HG03196 (cell line): ENCODE measurements at regions not wholly inside any gene's neighbourhood (a gene's known extent, or its start where the extent isn't known, plus 50 kb on each side); places are given as distances from the start of the nearest gene placed in this dataset.
"Not testable (repeated sequence)": the region's sequence is repeated elsewhere in the genome, so short reads cannot be mapped to it uniquely, and the experiment has no call there.

Source experiments
- ATAC-seq: cut with Tn5 transposase; IDR thresholded peaks from one replicate; pipeline ENCODE4 v1.9.1; 2021; ENCODE audit not compliant: unreplicated experiment

GRCh38 chr16:33913601-33914000, 454.2 kb downstream of the TP53TG3F start:
- ATAC-seq = not testable (repeated sequence)

- ATAC-seq = not testable (repeated sequence)
Measured at GRCh38 chr16:33920761-33921545, 461.5 kb downstream of the TP53TG3F start.

GRCh38 chr16:33922914-33923313, 463.5 kb downstream of the TP53TG3F start:
- not testable (repeated sequence) for ATAC-seq

GRCh38 chr16:33928026-33928425, 468.6 kb downstream of the TP53TG3F start:
- ATAC-seq = not testable (repeated sequence)

GRCh38 chr16:33932191-33932590, 472.8 kb downstream of the TP53TG3F start:
- not testable (repeated sequence) for ATAC-seq

- not testable (repeated sequence) for ATAC-seq
Measured at GRCh38 chr16:33933039-33933438, 473.6 kb downstream of the TP53TG3F start.

GRCh38 chr16:33935766-33936165, 476.4 kb downstream of the TP53TG3F start:
- ATAC-seq = not testable (repeated sequence)

GRCh38 chr16:33938097-33938496, 478.7 kb downstream of the TP53TG3F start:
- not testable (repeated sequence) for ATAC-seq

- ATAC-seq = not testable (repeated sequence)
Measured at GRCh38 chr16:33961536-33961935, 502.1 kb downstream of the TP53TG3F start.

- ATAC-seq = not testable (repeated sequence)
Measured at GRCh38 chr16:33965534-33965933, 506.1 kb downstream of the TP53TG3F start.

- ATAC-seq = not testable (repeated sequence)
Measured at GRCh38 chr16:33966855-33967254, 507.4 kb downstream of the TP53TG3F start.

- not testable (repeated sequence) for ATAC-seq
Measured at GRCh38 chr16:33974557-33974956, 515.1 kb downstream of the TP53TG3F start.

- not testable (repeated sequence) for ATAC-seq
Measured at GRCh38 chr16:33975744-33976143, 516.3 kb downstream of the TP53TG3F start.

GRCh38 chr16:33976521-33976920, 517.1 kb downstream of the TP53TG3F start:
- not testable (repeated sequence) for ATAC-seq

- ATAC-seq = not testable (repeated sequence)
Measured at GRCh38 chr16:33978784-33979183, 519.4 kb downstream of the TP53TG3F start.

- not testable (repeated sequence) for ATAC-seq
Measured at GRCh38 chr16:33979613-33980012, 520.2 kb downstream of the TP53TG3F start.

- not testable (repeated sequence) for ATAC-seq
Measured at GRCh38 chr16:33980736-33981135, 521.3 kb downstream of the TP53TG3F start.

GRCh38 chr16:33984428-33984827, 525.0 kb downstream of the TP53TG3F start:
- not testable (repeated sequence) for ATAC-seq

- not testable (repeated sequence) for ATAC-seq
Measured at GRCh38 chr16:33986521-33986920, 527.1 kb downstream of the TP53TG3F start.

GRCh38 chr16:33987348-33987963, 528.0 kb downstream of the TP53TG3F start:
- ATAC-seq = not testable (repeated sequence)

- not testable (repeated sequence) for ATAC-seq
Measured at GRCh38 chr16:33988012-33988411, 528.6 kb downstream of the TP53TG3F start.

- not testable (repeated sequence) for ATAC-seq
Measured at GRCh38 chr16:33990488-33990887, 531.1 kb downstream of the TP53TG3F start.
